Calu3 (cell line): ENCODE measurements at regions not wholly inside any gene's neighbourhood (a gene's known extent, or its start where the extent isn't known, plus 50 kb on each side); places are given as distances from the start of the nearest gene placed in this dataset.

Experiments
- BruUV-seq: library from RNA; stranded (reverse); fragments of 400-500 nt; replicated peaks from 2 replicates; lab custom pipeline; 2021; lab: Mats Ljungman, UMichigan
- CTCF ChIA-PET: fragments of 300-600 bp; sonication (Branson Sonifier 250); formaldehyde crosslinking; loops from one replicate; lab custom pipeline; 2022; ENCODE audit warnings: antibody characterized with exemption; lab: Charles Lee
- DNase-seq: peaks from one replicate; pipeline ENCODE4 v3.0.0; 2022
- H3K27ac Mint-ChIP-seq: one replicate; pipeline ENCODE4 v1.8.0; 2022; ENCODE audit warnings: mixed read lengths; ENCODE audit not compliant: unreplicated experiment
- H3K27me3 Mint-ChIP-seq: one replicate; pipeline ENCODE4 v1.8.0; 2022; ENCODE audit warnings: mixed read lengths; ENCODE audit not compliant: unreplicated experiment
- H3K36me3 Mint-ChIP-seq: one replicate; pipeline ENCODE4 v1.8.0; 2022; ENCODE audit warnings: mild to moderate bottlenecking, moderate library complexity, mixed read lengths; ENCODE audit not compliant: insufficient read depth, unreplicated experiment
- H3K4me1 Mint-ChIP-seq: one replicate; pipeline ENCODE4 v1.8.0; 2022; ENCODE audit warnings: mild to moderate bottlenecking, low read depth, mixed read lengths; ENCODE audit not compliant: unreplicated experiment
- H3K4me3 Mint-ChIP-seq: one replicate; pipeline ENCODE4 v1.8.0; 2022; ENCODE audit warnings: mild to moderate bottlenecking, low read depth, moderate library complexity, mixed read lengths; ENCODE audit not compliant: unreplicated experiment
- H3K9me3 Mint-ChIP-seq: one replicate; pipeline ENCODE4 v1.8.0; 2022; ENCODE audit warnings: low read depth, mixed read lengths; ENCODE audit not compliant: unreplicated experiment
- intact Hi-C: fragments of 100-400 bp; cut with micrococcal nuclease; formaldehyde crosslinking; loops from one replicate; pipeline ENCODE4 v1.10.0; 2022; ENCODE audit not compliant: unreplicated experiment
- TF ChIP-seq, protein P1 (sequence below): fragments of 200-600 bp; IDR thresholded peaks from one replicate; pipeline ENCODE4 v1.8.0; 2022; ENCODE audit warnings: antibody characterized with exemption; ENCODE audit not compliant: unreplicated experiment

DNA sequence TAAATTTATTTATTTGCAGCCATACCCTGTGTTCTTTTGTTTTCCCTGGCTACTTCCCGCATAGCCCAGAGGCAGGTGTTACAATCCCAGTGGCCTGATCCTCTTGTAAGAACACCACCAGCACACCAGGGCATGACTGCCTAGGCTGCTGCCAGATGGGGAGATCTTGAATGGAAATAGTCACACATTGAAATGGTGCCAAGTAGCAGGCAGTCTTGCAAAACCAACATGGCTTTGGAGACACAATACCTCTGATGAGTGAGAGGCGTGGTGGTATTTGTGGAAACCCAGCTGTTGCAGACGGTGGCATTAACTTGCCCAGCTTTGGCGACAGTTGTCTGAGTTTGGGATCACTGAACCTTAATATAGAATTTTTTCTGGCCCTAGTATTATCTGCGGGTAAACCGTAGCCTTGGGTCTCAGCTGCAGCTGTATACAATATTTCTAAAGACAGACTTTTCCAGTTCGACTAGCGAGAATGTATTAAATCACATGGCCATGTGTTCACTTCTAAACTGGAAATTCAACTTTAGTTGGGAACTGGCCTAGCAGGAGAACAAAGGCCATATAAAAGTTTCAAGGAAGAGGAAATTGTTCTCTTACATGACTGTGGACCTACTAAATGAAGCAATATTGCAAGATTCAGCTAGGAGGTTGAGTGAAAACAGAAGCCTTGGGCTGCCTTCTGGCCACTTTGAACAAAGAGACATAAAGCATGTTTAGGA, 277.0 kb downstream of the SMARCA2 start:
- intact Hi-C loops, result loop anchor here (10.0 kb wide), 1 partner anchor 47 kb away; no protein-coding TSS in a partner anchor
- Mint-ChIP-seq H3K27ac (peak overlapping the region; percentile 79), H3K27me3 (no peaks in the 10 kb centered on the region), H3K4me3 (no peak overlapping the region), H3K36me3 (no peaks in the 10 kb centered on the region), H3K4me1 (peaks cover 17% of the 10 kb centered on the region), H3K9me3 (peaks cover 4% of the 10 kb centered on the region)
- CTCF ChIA-PET, result interaction anchor here (0.5 to 1.2 kb wide), 3 partner anchors 9 to 552 kb away, joined by 3 to 6 read pairs (median 3); partner anchors contain the start of gene PUM3
- peak; percentile 12 for DNase-seq
- no TSS peak for BruUV-seq
- TF ChIP-seq, protein P1, sequence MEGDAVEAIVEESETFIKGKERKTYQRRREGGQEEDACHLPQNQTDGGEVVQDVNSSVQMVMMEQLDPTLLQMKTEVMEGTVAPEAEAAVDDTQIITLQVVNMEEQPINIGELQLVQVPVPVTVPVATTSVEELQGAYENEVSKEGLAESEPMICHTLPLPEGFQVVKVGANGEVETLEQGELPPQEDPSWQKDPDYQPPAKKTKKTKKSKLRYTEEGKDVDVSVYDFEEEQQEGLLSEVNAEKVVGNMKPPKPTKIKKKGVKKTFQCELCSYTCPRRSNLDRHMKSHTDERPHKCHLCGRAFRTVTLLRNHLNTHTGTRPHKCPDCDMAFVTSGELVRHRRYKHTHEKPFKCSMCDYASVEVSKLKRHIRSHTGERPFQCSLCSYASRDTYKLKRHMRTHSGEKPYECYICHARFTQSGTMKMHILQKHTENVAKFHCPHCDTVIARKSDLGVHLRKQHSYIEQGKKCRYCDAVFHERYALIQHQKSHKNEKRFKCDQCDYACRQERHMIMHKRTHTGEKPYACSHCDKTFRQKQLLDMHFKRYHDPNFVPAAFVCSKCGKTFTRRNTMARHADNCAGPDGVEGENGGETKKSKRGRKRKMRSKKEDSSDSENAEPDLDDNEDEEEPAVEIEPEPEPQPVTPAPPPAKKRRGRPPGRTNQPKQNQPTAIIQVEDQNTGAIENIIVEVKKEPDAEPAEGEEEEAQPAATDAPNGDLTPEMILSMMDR, result no peak

DNA sequence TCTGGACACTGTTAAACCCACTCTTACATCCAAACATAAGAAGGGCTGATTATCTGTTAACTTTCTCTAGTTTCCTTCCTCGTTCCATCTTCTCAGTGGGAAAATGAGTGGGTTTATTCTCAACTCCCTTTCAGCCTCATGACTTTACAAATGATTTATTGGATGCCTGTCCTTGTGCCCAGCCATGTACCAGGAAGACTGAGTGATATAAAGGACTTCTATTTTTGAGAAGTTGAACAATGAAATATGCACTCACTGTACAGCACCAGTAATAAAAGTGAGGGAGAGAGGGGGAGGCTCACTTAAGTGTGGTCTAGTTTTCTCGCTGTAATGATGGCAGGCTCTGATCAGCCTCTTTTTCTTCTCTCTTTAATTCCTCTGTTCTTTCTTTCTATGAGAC, 277.6 kb downstream of the SMARCA2 start:
- CTCF ChIA-PET, result interaction anchor here (0.5 to 1.2 kb wide), 3 partner anchors 9 to 551 kb away, joined by 3 to 6 read pairs (median 3); partner anchors contain the start of gene PUM3
- intact Hi-C loops, result loop anchor here (10.0 kb wide), 1 partner anchor 48 kb away; no protein-coding TSS in a partner anchor
- no peak for DNase-seq
- Mint-ChIP-seq H3K27me3 (no peaks in the 10 kb centered on the region), H3K4me3 (no peak overlapping the region), H3K27ac (peak overlapping the region; percentile 79), H3K4me1 (peaks cover 18% of the 10 kb centered on the region), H3K9me3 (peaks cover 4% of the 10 kb centered on the region), H3K36me3 (no peaks in the 10 kb centered on the region)
- BruUV-seq, result no TSS peak
- TF ChIP-seq, protein P1, result no peak

DNA sequence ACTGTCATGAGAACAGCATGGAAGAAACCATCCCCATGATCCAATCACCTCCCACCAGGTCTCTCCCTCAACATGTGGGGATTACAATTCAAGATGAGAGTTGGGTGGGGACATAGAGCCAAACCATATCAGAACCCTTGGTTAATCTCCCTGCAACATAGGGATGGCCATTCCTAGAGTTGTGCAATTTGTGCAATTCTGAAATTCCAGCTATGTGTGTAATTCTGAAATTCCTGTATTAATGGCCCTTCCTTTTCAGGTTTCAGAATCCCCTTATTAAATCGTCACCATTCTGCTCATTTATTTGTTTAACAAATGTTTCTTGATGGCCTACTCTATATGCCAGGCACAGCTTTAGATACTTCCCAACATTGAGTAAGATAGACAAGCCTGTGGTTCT, 282.6 kb downstream of the SMARCA2 start:
- H3K27me3 Mint-ChIP-seq, result no peaks in the 10 kb centered on the region
- intact Hi-C loops, result loop anchor here (10.0 kb wide), 1 partner anchor 53 kb away; no protein-coding TSS in a partner anchor
- TF ChIP-seq, protein P1, result no peak
- H3K27ac Mint-ChIP-seq, result peak overlapping the region; percentile 11
- no peaks in the 10 kb centered on the region for H3K36me3 Mint-ChIP-seq
- no TSS peak for BruUV-seq
- DNase-seq, result no peak
- H3K9me3 Mint-ChIP-seq, result peaks cover 6% of the 10 kb centered on the region
- peaks cover 15% of the 10 kb centered on the region for H3K4me1 Mint-ChIP-seq
- CTCF ChIA-PET, result no interaction called here
- H3K4me3 Mint-ChIP-seq, result no peak overlapping the region

DNA sequence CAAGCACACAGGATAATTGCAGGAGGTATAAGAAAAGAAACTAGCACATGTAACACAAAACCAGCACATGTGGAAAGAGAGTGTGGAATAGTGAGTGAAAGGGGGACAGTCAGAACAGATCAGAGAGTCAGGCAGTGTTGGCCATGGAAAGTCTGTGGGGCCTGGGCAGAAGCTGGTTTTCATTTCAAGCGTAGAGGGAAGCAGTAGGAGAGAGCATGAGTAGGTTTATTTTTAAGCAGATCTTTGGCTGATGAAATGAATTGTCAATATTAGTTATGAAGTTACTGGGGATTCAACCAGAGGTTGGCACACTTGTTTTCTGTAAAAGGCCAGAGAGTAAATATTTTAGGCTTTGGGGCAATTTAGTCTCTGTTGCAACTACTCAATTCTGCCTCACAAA, 283.1 kb downstream of the SMARCA2 start:
- CTCF ChIA-PET, result no interaction called here
- intact Hi-C loops, result loop anchor here (10.0 kb wide), 1 partner anchor 53 kb away; no protein-coding TSS in a partner anchor
- H3K4me3 Mint-ChIP-seq, result no peak overlapping the region
- DNase-seq, result no peak
- peaks cover 11% of the 10 kb centered on the region for H3K4me1 Mint-ChIP-seq
- TF ChIP-seq, protein P1, result no peak
- no TSS peak for BruUV-seq
- no peaks in the 10 kb centered on the region for H3K36me3 Mint-ChIP-seq
- no peaks in the 10 kb centered on the region for H3K27me3 Mint-ChIP-seq
- peak overlapping the region; percentile 11 for H3K27ac Mint-ChIP-seq
- peaks cover 6% of the 10 kb centered on the region for H3K9me3 Mint-ChIP-seq
